Stimulated activated naive CD4-positive, alpha-beta T cell (primary cell): ENCODE measurements at regions not wholly inside any gene's neighbourhood (a gene's known extent, or its start where the extent isn't known, plus 50 kb on each side); places are given as distances from the start of the nearest gene placed in this dataset.
"Not testable (repeated sequence)": the region's sequence is repeated elsewhere in the genome, so short reads cannot be mapped to it uniquely, and the experiment has no call there.

Source experiments
- DNase-seq, 6 experiments: peaks; one replicate each; lab custom pipeline; 2025; lab: John Stamatoyannopoulos, UW

- DNase-seq, result no peak
These were observed 94.7 kb upstream of the FOXN2 start for GRCh38 chr2:48219555-48220436.

DNA sequence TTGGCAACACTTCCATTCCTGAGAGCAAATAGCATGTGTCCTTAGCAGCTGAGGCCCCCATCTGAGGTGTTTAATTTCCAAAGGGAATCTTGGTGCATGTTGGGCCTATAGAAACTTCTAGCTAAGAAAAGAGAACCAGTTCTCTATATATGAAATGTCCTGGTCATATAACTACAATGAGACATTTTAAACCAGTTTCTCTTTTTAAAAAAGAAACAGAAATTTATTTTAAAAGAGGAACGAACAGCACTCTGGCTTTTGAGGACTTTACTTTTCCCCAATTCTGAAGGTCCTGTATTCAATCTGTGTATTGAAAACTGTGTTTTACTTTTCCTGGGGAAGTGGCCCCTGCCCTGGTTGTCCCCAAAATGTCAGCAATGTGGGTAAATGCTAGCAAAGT is 94.0 kb upstream of the FOXN2 start:
- DNase-seq, result no peak

GRCh38 chr2:48221846-48222516 is 92.5 kb upstream of the FOXN2 start:
- no peak for DNase-seq

GRCh38 chr2:48227617-48228344 is 86.7 kb upstream of the FOXN2 start:
- no peak for DNase-seq

GRCh38 chr2:48228345-48228684 is 86.2 kb upstream of the FOXN2 start:
- no peak for DNase-seq

GRCh38 chr2:48229063-48229462 is 85.4 kb upstream of the FOXN2 start:
- DNase-seq, result no peak

DNA sequence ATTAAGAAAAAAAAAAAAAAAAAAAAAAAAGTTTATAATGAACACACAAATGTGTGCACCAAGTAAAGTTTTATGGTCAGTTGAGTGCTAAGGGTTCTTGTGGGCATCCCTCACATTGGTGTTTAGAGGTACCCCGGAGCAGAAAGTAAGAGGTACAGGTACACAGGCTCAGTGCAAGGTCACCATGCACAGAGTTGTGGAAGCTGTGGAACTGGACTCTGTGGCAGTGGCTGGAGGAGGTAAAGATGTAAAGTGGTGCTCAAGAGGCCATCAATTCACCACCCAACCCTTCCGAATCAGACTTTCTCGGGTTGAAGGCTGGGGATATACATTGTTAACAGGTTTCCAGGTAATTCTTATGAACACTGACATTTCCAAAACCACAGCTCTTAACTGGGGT is 83.6 kb upstream of the FOXN2 start:
- no peak for DNase-seq

- no peak for DNase-seq
These were observed 82.1 kb upstream of the FOXN2 start for GRCh38 chr2:48232351-48232750.

DNA sequence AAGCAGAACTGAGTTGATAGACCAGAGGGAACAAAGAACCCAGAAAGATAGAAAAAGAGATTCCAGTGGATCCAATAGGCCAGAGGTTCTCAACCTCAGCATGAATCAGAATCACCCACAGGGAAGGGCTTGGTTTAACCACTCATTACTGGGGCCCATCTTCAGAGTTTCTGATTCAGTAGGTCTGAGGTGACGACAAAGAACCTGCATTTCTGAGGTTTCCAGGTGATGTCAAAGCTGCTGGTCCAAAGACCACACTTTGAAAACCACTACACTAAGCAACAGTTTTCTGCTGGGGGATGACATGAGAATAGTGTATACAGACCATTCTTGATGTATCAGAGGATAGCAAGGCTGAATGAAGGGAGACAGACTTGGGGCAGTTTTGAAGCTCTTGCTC is 81.5 kb upstream of the FOXN2 start:
- no peak for DNase-seq

GRCh38 chr2:48233824-48234223 is 80.7 kb upstream of the FOXN2 start:
- not testable (repeated sequence) for DNase-seq

DNA sequence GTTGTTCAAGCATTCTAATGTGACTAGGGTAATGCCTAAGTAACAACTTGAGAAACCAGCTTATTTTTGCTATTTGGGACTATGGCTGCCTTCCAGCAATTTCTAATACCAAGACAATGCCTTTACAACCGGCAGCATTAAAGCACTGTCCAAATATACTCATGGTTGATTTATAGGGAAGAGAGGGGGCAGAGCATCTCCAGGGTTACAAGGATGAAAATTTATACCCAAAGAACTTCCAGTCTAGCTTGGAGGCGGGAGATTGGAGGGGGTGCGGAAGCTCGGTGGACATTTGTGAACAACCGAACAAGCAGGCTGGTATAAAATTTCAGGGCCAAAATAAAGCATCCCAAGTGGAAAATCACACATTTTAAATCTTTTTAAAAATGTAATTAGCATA is 79.4 kb upstream of the FOXN2 start:
- DNase-seq, result no peak

DNA sequence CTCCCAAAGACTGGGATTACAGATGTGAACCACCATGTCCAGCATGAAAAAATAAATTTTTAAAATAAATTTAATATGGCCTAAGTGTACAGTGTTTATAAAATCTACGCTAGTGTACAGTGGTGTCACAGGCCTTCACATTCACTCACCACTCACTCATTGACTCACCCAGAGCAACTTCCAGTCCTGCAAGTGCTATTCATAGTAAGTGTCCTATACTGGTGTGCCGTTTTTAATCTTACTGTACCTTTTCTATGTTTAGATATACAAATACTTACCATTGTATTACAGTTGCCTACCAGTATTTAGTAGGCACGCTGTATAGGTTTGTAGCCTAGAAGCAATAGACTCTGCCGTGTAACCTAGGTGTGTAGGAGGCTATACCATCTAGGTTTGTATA is 76.1 kb upstream of the FOXN2 start:
- no peak for DNase-seq

DNA sequence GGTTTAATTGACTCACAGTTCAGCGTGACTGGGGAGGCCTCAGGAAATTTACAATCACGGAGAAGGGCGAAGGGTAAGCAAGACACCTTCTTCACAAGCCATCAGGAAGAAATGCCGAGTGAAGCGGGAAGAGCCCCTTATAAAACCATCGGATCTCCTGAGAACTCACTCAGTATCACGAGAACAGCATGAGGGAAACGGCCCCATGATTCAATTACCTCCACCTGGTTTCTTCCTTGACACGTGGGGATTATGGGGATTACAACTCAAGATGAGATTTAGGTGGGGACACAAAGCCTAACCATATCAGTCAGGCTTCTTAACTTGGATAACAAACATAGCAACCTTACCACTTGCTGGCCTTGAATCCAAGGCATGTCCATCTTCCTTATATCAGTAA is 73.6 kb upstream of the FOXN2 start:
- no peak for DNase-seq

GRCh38 chr2:48247206-48247605 is 67.3 kb upstream of the FOXN2 start:
- no peak for DNase-seq

DNA sequence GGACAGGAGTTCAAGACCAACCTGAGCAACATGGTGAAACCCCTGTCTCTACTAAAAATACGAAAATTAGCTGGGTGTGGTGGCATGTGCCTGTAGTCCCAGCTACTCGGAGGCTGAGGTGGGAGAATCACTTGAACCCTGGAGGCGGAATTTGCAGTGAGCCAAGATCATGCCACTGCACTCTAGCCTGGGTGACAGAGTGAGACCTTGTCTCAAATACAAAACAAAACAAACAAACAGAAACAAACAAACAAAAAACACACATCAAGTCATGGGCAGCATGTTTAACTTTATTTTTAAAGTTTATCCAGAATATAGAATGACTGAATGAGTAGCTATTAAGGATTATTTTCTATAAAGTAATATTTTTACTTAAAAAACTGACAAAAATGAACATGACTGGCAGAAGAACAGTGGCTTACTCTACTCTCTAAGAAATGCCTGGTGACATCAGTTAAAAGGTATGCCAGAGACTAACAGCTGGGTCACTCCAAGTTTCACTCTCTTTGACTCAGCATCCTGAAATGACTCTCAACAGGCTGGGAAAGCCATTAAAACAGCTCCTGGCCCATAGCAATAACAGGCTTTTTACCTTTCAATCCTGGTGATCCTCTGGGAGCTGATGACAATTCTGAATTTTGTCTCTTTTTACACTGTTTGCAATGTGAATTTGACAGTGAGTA is 66.1 kb upstream of the FOXN2 start:
- no peak for DNase-seq

- no peak for DNase-seq
These were observed 65.5 kb upstream of the FOXN2 start for GRCh38 chr2:48249025-48249424.

DNA sequence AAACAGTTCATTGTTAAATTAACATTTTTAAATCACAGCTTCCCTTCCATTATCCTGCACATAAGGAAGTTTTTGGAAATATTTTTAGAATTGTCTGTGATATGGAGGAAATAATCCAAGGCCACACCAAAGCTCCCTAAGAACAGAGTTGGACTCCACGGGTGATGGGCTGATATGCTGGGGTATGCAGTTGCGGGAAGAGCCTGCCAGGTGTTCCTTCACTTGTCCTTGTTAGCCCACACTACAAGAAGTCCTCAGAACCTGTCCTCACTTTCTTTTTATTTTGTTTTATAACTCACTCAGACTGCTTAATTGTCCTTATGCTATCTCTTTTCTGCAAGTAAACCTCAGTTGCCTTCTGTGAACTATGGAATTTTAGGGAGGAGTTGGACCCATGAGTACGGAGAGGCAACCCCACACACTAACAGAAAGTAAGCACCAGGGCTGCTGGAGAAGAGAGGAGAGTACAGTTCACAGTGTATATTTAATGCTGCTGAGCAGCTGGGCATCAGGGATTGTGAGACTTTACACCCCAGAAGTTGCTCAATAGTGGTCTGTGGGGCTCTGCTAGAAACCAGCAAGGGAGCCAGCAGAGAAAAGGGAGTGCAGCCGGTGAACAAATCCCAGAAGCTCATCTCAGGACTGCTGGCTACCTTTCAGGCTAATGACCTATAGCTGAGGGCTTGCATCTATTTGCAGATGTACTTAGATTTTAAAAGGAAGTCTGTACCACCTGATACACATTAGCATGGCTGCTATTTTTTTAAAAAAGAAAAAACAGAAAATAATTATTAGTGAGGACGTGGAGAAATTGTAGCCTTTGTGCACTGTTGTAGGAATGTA is 64.6 kb upstream of the FOXN2 start:
- DNase-seq, result no peak

DNA sequence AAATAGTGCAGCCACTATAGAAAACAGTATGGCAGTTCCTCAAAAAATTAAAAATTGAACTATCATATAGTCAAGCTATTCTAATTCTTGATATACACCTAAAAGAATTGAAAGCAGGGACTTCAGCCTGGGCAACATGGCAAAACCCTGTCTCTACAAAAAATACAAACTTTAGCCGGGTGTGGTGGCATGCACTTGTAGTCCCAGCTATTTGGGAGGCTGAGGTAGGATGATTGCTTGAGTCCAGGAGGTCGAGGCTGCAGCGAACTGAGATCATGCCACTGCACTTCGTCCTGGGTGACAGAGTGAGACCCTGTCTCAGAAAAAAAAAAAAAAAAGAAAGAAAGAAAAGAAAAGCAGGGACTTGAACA is 64.0 kb upstream of the FOXN2 start:
- no peak for DNase-seq

DNA sequence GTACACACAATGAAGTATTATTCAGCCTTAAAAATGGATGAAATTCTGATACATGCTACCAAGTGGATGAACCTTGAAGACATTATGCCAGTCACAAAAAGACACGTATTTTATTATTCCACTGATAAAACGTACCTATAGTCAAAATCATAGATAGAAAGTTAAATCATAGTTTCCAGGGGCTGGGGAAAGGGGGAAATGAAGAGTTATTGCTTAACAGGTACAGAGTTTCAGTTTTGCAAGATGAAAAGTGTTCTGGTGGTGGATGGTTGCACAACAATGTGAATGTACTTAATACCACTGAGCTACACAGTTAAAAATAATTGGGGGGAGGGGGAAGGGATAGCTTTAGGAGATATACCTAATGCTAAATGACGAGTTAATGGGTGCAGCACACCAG is 63.5 kb upstream of the FOXN2 start:
- DNase-seq, result no peak

DNA sequence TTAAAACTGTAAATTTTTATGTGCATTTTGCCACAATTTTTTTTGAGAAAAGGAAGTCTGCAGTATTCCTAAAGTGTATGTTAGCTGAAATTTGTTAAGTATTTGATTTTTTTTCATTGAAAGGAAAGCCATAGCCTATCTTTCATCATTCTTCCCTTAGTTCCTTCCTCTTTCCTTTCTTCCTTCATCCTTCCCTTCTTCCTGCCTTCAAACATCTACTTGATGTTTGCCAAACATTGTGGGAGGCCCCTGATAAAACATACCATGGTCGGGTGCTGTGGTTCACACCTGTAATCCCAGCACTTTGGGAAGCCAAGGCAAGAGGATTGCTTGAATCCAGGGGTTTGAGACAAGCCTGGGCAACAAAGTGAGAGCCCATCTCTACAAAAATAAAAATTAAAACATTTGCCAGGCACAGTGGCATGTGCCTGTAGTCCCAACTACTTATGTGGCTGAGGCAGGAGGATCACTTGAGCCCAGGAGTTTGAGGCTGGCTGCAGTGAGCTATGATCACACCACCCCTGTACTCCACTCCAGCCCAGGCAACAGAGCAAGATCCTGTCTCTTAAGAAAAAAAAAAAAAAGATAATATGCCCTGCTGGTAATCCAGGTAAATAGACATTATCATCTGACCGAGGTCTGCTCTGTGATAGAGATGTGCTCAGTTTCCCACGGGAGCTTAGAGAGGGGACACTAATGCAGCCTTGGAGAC is 62.9 kb upstream of the FOXN2 start:
- no peak for DNase-seq

DNA sequence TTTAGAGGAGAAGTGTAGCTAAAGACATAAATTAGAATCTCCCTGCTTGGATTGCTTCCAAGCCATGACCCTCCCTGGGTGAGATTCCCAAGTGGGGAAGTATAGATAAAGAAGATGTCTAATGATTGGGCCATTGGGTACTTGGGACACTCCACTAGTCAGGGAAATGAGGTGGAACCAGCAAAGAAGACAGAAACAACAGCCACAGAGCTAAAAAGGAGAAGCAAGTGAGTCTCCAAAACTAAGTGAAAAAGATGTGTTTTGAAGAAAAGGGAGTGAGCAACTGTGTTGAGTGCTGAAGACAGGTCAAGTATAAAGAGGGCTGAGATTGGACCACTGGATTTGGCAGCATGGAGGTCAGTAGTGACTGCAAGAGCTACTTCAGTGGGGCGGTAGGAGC is 61.2 kb upstream of the FOXN2 start:
- no peak for DNase-seq
